Uterus (tissue), 2 donors: ENCODE measurements at regions not wholly inside any gene's neighbourhood (a gene's known extent, or its start where the extent isn't known, plus 50 kb on each side); places are given as distances from the start of the nearest gene placed in this dataset.

Experiments
- POLR2A ChIP-seq, 2 donors: fragments of 450-650 bp; IDR thresholded peaks; one replicate each; pipeline ENCODE4 v1.6.1; 2016; ENCODE audit warnings: antibody characterized with exemption in 2 of 2, mild to moderate bottlenecking in 1 of 2, moderate library complexity in 1 of 2
- TF ChIP-seq, protein P1 (sequence below), 4 experiments: fragments of 200-600 bp in 2 of 4; fragments of 450-650 bp in 2 of 4; sonication (generic) in 2 of 4; IDR thresholded peaks; one replicate each; pipeline ENCODE4 v1.5.1; 2016 to 2019; ENCODE audit warnings: antibody characterized with exemption in 4 of 4, mild to moderate bottlenecking in 2 of 4, moderate library complexity in 1 of 4

DNA sequence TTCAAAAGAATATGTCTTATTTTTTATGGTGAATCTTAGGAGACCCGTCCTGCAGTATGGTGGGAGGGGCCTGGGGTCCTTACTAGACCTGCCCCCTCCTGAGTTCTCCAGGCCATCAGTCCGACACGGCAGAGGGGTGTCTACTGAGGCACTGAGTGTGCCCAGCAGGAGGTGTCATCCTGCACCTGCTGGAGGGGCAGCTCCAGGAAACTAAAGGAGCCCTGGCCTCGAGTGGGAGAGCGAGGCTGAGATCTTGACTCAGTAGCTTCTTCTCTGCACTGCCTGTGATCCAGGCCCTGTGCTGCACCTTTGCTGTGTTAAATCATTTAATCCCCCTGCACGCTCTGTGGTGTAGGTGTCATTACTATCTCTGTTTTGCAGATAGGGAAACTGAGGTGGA lies 587.7 kb downstream of the PTPRU start:
- TF ChIP-seq, protein P1, sequence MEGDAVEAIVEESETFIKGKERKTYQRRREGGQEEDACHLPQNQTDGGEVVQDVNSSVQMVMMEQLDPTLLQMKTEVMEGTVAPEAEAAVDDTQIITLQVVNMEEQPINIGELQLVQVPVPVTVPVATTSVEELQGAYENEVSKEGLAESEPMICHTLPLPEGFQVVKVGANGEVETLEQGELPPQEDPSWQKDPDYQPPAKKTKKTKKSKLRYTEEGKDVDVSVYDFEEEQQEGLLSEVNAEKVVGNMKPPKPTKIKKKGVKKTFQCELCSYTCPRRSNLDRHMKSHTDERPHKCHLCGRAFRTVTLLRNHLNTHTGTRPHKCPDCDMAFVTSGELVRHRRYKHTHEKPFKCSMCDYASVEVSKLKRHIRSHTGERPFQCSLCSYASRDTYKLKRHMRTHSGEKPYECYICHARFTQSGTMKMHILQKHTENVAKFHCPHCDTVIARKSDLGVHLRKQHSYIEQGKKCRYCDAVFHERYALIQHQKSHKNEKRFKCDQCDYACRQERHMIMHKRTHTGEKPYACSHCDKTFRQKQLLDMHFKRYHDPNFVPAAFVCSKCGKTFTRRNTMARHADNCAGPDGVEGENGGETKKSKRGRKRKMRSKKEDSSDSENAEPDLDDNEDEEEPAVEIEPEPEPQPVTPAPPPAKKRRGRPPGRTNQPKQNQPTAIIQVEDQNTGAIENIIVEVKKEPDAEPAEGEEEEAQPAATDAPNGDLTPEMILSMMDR (IDR thresholded peaks at IDR 0.05), result no peak
- no peak for TF ChIP-seq POLR2A (IDR thresholded peaks at IDR 0.05)
